Kidney (tissue), 13 donors: ENCODE measurements at regions not wholly inside any gene's neighbourhood (a gene's known extent, or its start where the extent isn't known, plus 50 kb on each side); places are given as distances from the start of the nearest gene placed in this dataset.

Experiments used
- DNase-seq, 5 donors: peaks; one replicate each; pipeline ENCODE4 v3.0.0-alpha.2; 2013 to 2020
- FAIRE-seq: peaks from 2 replicates; lab custom pipeline; 2012; peaks lifted over from hg19 to GRCh38; lab: Jason Lieb, UNC
- H3K27ac ChIP-seq, 2 donors: one replicate each; pipeline ENCODE4 v1.7.0; 2013; ENCODE audit warnings: low read depth in 2 of 2, low read length in 2 of 2, inconsistent platforms in 1 of 2
- H3K27me3 ChIP-seq: one replicate; pipeline ENCODE4 v1.7.1; 2013; ENCODE audit warnings: low read length, inconsistent platforms; ENCODE audit not compliant: control insufficient read depth, insufficient read depth
- H3K36me3 ChIP-seq, 3 donors: one replicate each; pipeline versions ENCODE4 v1.7.0 to v1.7.1; 2013; ENCODE audit warnings: low read length in 3 of 3, control low read depth in 1 of 3, inconsistent platforms in 1 of 3; ENCODE audit not compliant: insufficient read depth in 3 of 3, control insufficient read depth in 2 of 3
- H3K4me1 ChIP-seq, 3 donors: one replicate each; pipeline versions ENCODE4 v1.7.0 to v1.7.1; 2013; ENCODE audit warnings: low read length in 3 of 3, inconsistent platforms in 1 of 3, low read depth in 1 of 3; ENCODE audit not compliant: control insufficient read depth in 2 of 3, insufficient read depth in 2 of 3
- H3K4me3 ChIP-seq, 3 donors: one replicate each; pipeline versions ENCODE4 v1.7.0 to v1.8.1; 2013; ENCODE audit warnings: low read length in 3 of 3, control low read depth in 1 of 3, inconsistent platforms in 1 of 3
- H3K9ac ChIP-seq, 3 donors: one replicate each; pipeline versions ENCODE4 v1.7.0 to v1.7.1; 2013; ENCODE audit warnings: low read length in 3 of 3, control low read depth in 1 of 3, inconsistent platforms in 1 of 3
- H3K9me3 ChIP-seq, 3 donors: one replicate each; pipeline versions ENCODE4 v1.7.0 to v1.7.1; 2013; ENCODE audit warnings: low read length in 3 of 3, control low read depth in 1 of 3, inconsistent platforms in 1 of 3; ENCODE audit not compliant: control insufficient read depth in 2 of 3, insufficient read depth in 1 of 3
- CTCF ChIP-seq: IDR thresholded peaks from 3 replicates; pipeline ENCODE4 v1.5.1; 2012; ENCODE audit warnings: mild to moderate bottlenecking, moderate library complexity, borderline replicate concordance; ENCODE audit not compliant: insufficient read depth; ENCODE audit errors: extremely low read depth
- intact Hi-C: fragments of 100-400 bp; cut with DNase I; formaldehyde crosslinking; loops from one replicate; pipeline ENCODE4 v1.11.1; 2022
- donor health status: control.
- donor health status: control.
- donor health status: control.
- donor health status: control.
- donor health status: control.
- donor health status: DM: yes; HTN: yes; CAD: no.
- donor health status: Normal renal cell carcinoma (clear cell type).

GRCh38 chr2:6054161-6054671 is 362.0 kb downstream of the SOX11 start:
- intact Hi-C loops = no loop called here
- Histone ChIP-seq H3K4me3 (no peak overlapping the region), H3K9me3 (no peaks in the 10 kb centered on the region), H3K27ac (no peak overlapping the region), H3K27me3 (no peaks in the 10 kb centered on the region), H3K36me3 (no peaks in the 10 kb centered on the region), H3K4me1 (no peaks in the 10 kb centered on the region), H3K9ac (no peak overlapping the region)
- FAIRE-seq (no peak), DNase-seq (no peak)
- no peak for TF ChIP-seq CTCF

GRCh38 chr2:6060992-6061663 is 368.9 kb downstream of the SOX11 start:
- TF ChIP-seq CTCF = no peak
- intact Hi-C loops = no loop called here
- H3K4me3 ChIP-seq = no peak overlapping the region
- no peaks in the 10 kb centered on the region for H3K9me3 ChIP-seq
- no peaks in the 10 kb centered on the region for H3K36me3 ChIP-seq
- FAIRE-seq (no peak), DNase-seq (peak in 3 of 5 donors; percentile 51 to 71 (median 53))
- no peaks in the 10 kb centered on the region for H3K4me1 ChIP-seq
- no peak overlapping the region for H3K27ac ChIP-seq
- no peaks in the 10 kb centered on the region for H3K27me3 ChIP-seq
- H3K9ac ChIP-seq = no peak overlapping the region

- no peak for TF ChIP-seq CTCF
- H3K4me1 ChIP-seq = no peaks in the 10 kb centered on the region
- intact Hi-C loops = no loop called here
Observed at GRCh38 chr2:6064757-6065156, 372.6 kb downstream of the SOX11 start.

More at GRCh38 chr2:6064757-6065156, 372.6 kb downstream of the SOX11 start:
- DNase-seq (no peak), FAIRE-seq (no peak)
- Histone ChIP-seq H3K9me3 (no peaks in the 10 kb centered on the region), H3K9ac (no peak overlapping the region), H3K27ac (no peak overlapping the region), H3K4me3 (no peak overlapping the region), H3K36me3 (no peaks in the 10 kb centered on the region), H3K27me3 (no peaks in the 10 kb centered on the region)
